H9 (cell line): ENCODE measurements at regions not wholly inside any gene's neighbourhood (a gene's known extent, or its start where the extent isn't known, plus 50 kb on each side); places are given as distances from the start of the nearest gene placed in this dataset.

Experiments used
- DNase-seq: peaks from one replicate; pipeline ENCODE4 v3.0.0-alpha.2; 2017
- H2AFZ ChIP-seq: one replicate; pipeline ENCODE4 v1.6.1; 2013; ENCODE audit warnings: mild to moderate bottlenecking, low read length, control low read depth, moderate library complexity
- H2AK5ac ChIP-seq: 2 replicates; pipeline ENCODE4 v1.6.1; 2013; ENCODE audit warnings: low read length, control low read depth, mixed read lengths; ENCODE audit not compliant: insufficient read length
- H2BK120ac ChIP-seq: one replicate; pipeline ENCODE4 v1.6.1; 2013; ENCODE audit warnings: low read depth, mild to moderate bottlenecking, low read length, control low read depth, inconsistent platforms; ENCODE audit not compliant: poor library complexity, severe bottlenecking
- H2BK12ac ChIP-seq: 2 replicates; pipeline ENCODE4 v1.6.1; 2013; ENCODE audit warnings: low read length, control low read depth, mixed read lengths, low read depth; ENCODE audit not compliant: insufficient read length
- H2BK15ac ChIP-seq: 2 replicates; pipeline ENCODE4 v1.6.1; 2013; ENCODE audit warnings: low read depth, low read length, control low read depth
- H2BK20ac ChIP-seq: one replicate; pipeline ENCODE4 v1.6.1; 2013; ENCODE audit warnings: low read depth, mild to moderate bottlenecking, low read length, control low read depth, inconsistent platforms; ENCODE audit not compliant: poor library complexity, severe bottlenecking
- H2BK5ac ChIP-seq: 2 replicates; pipeline ENCODE4 v1.6.1; 2013; ENCODE audit warnings: low read length, control low read depth, mixed read lengths; ENCODE audit not compliant: insufficient read length
- H3K14ac ChIP-seq: 2 replicates; pipeline ENCODE4 v1.6.1; 2013; ENCODE audit warnings: low read length, control low read depth; ENCODE audit not compliant: insufficient read depth
- H3K18ac ChIP-seq: 2 replicates; pipeline ENCODE4 v1.6.1; 2013; ENCODE audit warnings: low read depth, mild to moderate bottlenecking, mixed read lengths, low read length, control low read depth; ENCODE audit not compliant: insufficient read length
- H3K23ac ChIP-seq: 2 replicates; pipeline ENCODE4 v1.6.1; 2013; ENCODE audit warnings: low read length, control low read depth, mixed read lengths, low read depth; ENCODE audit not compliant: insufficient read length
- H3K23me2 ChIP-seq: 2 replicates; pipeline ENCODE4 v1.6.1; 2013; ENCODE audit warnings: low read depth, mild to moderate bottlenecking, mixed read lengths, low read length, control low read depth; ENCODE audit not compliant: insufficient read length, poor library complexity, severe bottlenecking
- H3K27ac ChIP-seq: 2 replicates; pipeline ENCODE4 v1.5.1; 2013; ENCODE audit warnings: low read length, control low read depth, mixed read lengths, low read depth; ENCODE audit not compliant: insufficient read length
- H3K27me3 ChIP-seq: 2 replicates; pipeline ENCODE4 v1.6.1; 2013; ENCODE audit warnings: low read length, control low read depth, inconsistent platforms; ENCODE audit not compliant: insufficient read depth
- H3K4ac ChIP-seq: 2 replicates; pipeline ENCODE4 v1.6.1; 2013; ENCODE audit warnings: low read depth, mild to moderate bottlenecking, control low read depth, inconsistent platforms, low read length, moderate library complexity
- H3K4me1 ChIP-seq: 2 replicates; pipeline ENCODE4 v1.6.1; 2013; ENCODE audit warnings: low read length, control low read depth, inconsistent platforms; ENCODE audit not compliant: insufficient read depth
- H3K4me2 ChIP-seq: 2 replicates; pipeline ENCODE4 v1.6.1; 2013; ENCODE audit warnings: low read length, control low read depth, mixed read lengths; ENCODE audit not compliant: insufficient read length, insufficient read depth
- H3K56ac ChIP-seq: 2 replicates; pipeline ENCODE4 v1.6.1; 2013; ENCODE audit warnings: low read depth, mild to moderate bottlenecking, mixed read lengths, low read length, control low read depth; ENCODE audit not compliant: insufficient read length
- H3K79me1 ChIP-seq: 2 replicates; pipeline ENCODE4 v1.6.1; 2013; ENCODE audit warnings: low read depth, mild to moderate bottlenecking, moderate library complexity, low read length, control low read depth, inconsistent platforms; ENCODE audit not compliant: insufficient read depth, poor library complexity, severe bottlenecking
- H3K79me2 ChIP-seq: 2 replicates; pipeline ENCODE4 v1.6.1; 2013; ENCODE audit warnings: low read length, control low read depth, inconsistent platforms; ENCODE audit not compliant: insufficient read depth
- H3K9ac ChIP-seq: 2 replicates; pipeline ENCODE4 v1.6.1; 2013; ENCODE audit warnings: low read length, control low read depth, mixed read lengths; ENCODE audit not compliant: insufficient read length; ENCODE audit errors: extremely low read depth
- H3K9me3 ChIP-seq: one replicate; pipeline ENCODE4 v1.6.1; 2013; ENCODE audit warnings: low read depth, low read length, inconsistent platforms; ENCODE audit not compliant: control insufficient read depth
- H3T11ph ChIP-seq: one replicate; pipeline ENCODE4 v1.6.1; 2013; ENCODE audit warnings: mild to moderate bottlenecking, low read length, control low read depth, inconsistent platforms
- H4K20me1 ChIP-seq: one replicate; pipeline ENCODE4 v1.6.1; 2013; ENCODE audit not compliant: control insufficient read depth, insufficient read length, insufficient read depth
- H4K5ac ChIP-seq: 2 replicates; pipeline ENCODE4 v1.6.1; 2013; ENCODE audit warnings: low read depth, mild to moderate bottlenecking, mixed read lengths, low read length, control low read depth; ENCODE audit not compliant: insufficient read length
- H4K8ac ChIP-seq: replicated peaks from 2 replicates; pipeline ENCODE4 v1.6.1; 2013; ENCODE audit warnings: low read length, control low read depth, mixed read lengths, low read depth; ENCODE audit not compliant: insufficient read length
- H4K91ac ChIP-seq: 2 replicates; pipeline ENCODE4 v1.6.1; 2013; ENCODE audit warnings: low read depth, mild to moderate bottlenecking, moderate library complexity, mixed read lengths, low read length, control low read depth; ENCODE audit not compliant: insufficient read length
- H3K27ac Mint-ChIP-seq, 3 experiments: 2 replicates in 2 of 3; 3 replicates in 1 of 3; pipeline ENCODE4 v1.8.0; 2020 to 2021; ENCODE audit warnings: mixed read lengths in 3 of 3, mild to moderate bottlenecking in 1 of 3, moderate library complexity in 1 of 3
- H3K27me3 Mint-ChIP-seq: 2 replicates; pipeline ENCODE4 v1.8.0; 2021; ENCODE audit warnings: low read depth, mild to moderate bottlenecking, moderate library complexity, mixed read lengths
- H3K36me3 Mint-ChIP-seq, 3 experiments: 2 replicates in 2 of 3; 3 replicates in 1 of 3; pipeline ENCODE4 v1.8.0; 2020 to 2021; ENCODE audit warnings: low read depth in 3 of 3, mixed read lengths in 3 of 3; ENCODE audit not compliant: insufficient read depth in 1 of 3
- H3K4me1 Mint-ChIP-seq, 2 experiments: 2 replicates each; pipeline ENCODE4 v1.8.0; 2020; ENCODE audit warnings: mixed read lengths in 2 of 2
- H3K4me3 Mint-ChIP-seq, 2 experiments: 2 replicates in 1 of 2; 3 replicates in 1 of 2; pipeline ENCODE4 v1.8.0; 2020 to 2021; ENCODE audit warnings: mild to moderate bottlenecking in 2 of 2, mixed read lengths in 2 of 2, moderate library complexity in 1 of 2
- H3K9me3 Mint-ChIP-seq, 2 experiments: 2 replicates in 1 of 2; 3 replicates in 1 of 2; pipeline ENCODE4 v1.8.0; 2020; ENCODE audit warnings: mild to moderate bottlenecking in 2 of 2, mixed read lengths in 2 of 2, moderate library complexity in 1 of 2
- CTCF ChIP-seq: fragments of 200-600 bp; sonication (generic); conservative IDR thresholded peaks from 3 replicates; pipeline ENCODE4 v1.8.0; 2021; ENCODE audit warnings: antibody characterized with exemption, mild to moderate bottlenecking
- WGBS: extraction: QIAGEN DNeasy Blood & Tissue Kit; methylation state at CpG from one replicate; pipeline ENCODE4 v1.1.7; 2013; ENCODE audit warnings: missing lambda C conversion rate, low lambda C conversion rate, mixed read lengths; ENCODE audit not compliant: insufficient read length; ENCODE audit errors: extremely low coverage; 5-methylcytosine and 5-hydroxymethylcytosine counted together

- Histone ChIP-seq H3K79me2 (no peaks in the 10 kb centered on the region), H3K23me2 (no peaks in the 10 kb centered on the region), H2BK20ac (no peak overlapping the region), H3K4me2 (no peak overlapping the region), H3T11ph (no peak overlapping the region), H4K20me1 (no peaks in the 10 kb centered on the region), H3K4me1 (no peaks in the 10 kb centered on the region), H2BK12ac (no peak overlapping the region), H3K79me1 (no peaks in the 10 kb centered on the region), H3K14ac (no peak overlapping the region), H3K27me3 (no peaks in the 10 kb centered on the region), H2BK120ac (no peak overlapping the region), H3K23ac (no peak overlapping the region), H3K18ac (no peak overlapping the region), H3K9me3 (no peaks in the 10 kb centered on the region), H4K91ac (no peak overlapping the region), H3K56ac (no peak overlapping the region), H2BK5ac (no peak overlapping the region), H3K27ac (no peak overlapping the region), H2BK15ac (no peak overlapping the region), H4K8ac (no peak overlapping the region), H2AFZ (no peak overlapping the region), H2AK5ac (no peak overlapping the region), H3K4ac (no peak overlapping the region), H3K9ac (no peak overlapping the region), H4K5ac (no peak overlapping the region)
- Mint-ChIP-seq H3K36me3 (no peaks in the 10 kb centered on the region; a peak in 1 of 7 replicates), H3K27me3 (no peaks in the 10 kb centered on the region), H3K27ac (no peak overlapping the region; a peak in 2 of 7 replicates), H3K4me3 (no peak overlapping the region), H3K4me1 (no peaks in the 10 kb centered on the region), H3K9me3 (peaks cover 6 to 9% of the 10 kb centered on the region in 2 experiments; a peak in 4 of 5 replicates)
- no peak for TF ChIP-seq CTCF
- no peak for DNase-seq
- WGBS, result no CpG with 5 or more reads among the region's 1 CpG
These were observed 340.1 kb upstream of the PRR16 start for GRCh38 chr5:120124031-120124430.
